ENCODE measurements at regions not wholly inside any gene's neighbourhood (a gene's known extent, or its start where the extent isn't known, plus 50 kb on each side); places are given as distances from the start of the nearest gene placed in this dataset.

DNA sequence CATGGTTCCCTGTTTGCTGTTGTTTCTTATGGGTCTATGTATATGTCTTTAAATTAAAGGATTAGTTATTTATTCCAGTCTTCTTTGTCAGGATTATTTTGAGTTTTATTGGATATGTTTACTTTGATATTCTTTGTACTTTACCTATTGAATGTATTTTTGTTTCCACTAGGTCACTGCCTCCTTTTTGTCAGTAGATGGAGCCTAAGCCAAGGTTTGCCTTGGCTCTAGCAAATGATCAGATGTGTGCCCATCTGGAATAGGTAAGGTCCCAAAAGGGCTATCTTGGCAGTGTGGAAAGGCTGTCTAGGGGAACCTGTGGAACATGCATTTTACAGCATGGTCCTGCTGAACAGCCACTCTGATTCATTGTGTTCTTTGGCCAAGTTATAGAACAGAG lies 337.3 kb upstream of the GHITM start:
- no peak overlapping the region for H3K4me3 ChIP-seq
- TF ChIP-seq, protein P1, sequence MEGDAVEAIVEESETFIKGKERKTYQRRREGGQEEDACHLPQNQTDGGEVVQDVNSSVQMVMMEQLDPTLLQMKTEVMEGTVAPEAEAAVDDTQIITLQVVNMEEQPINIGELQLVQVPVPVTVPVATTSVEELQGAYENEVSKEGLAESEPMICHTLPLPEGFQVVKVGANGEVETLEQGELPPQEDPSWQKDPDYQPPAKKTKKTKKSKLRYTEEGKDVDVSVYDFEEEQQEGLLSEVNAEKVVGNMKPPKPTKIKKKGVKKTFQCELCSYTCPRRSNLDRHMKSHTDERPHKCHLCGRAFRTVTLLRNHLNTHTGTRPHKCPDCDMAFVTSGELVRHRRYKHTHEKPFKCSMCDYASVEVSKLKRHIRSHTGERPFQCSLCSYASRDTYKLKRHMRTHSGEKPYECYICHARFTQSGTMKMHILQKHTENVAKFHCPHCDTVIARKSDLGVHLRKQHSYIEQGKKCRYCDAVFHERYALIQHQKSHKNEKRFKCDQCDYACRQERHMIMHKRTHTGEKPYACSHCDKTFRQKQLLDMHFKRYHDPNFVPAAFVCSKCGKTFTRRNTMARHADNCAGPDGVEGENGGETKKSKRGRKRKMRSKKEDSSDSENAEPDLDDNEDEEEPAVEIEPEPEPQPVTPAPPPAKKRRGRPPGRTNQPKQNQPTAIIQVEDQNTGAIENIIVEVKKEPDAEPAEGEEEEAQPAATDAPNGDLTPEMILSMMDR (IDR thresholded peaks at IDR 0.05): peak in 3 of 4 donors; percentile 31 to 53 (median 33)
- TF ChIP-seq POLR2A (IDR thresholded peaks at IDR 0.05): no peak
- no peaks in the 10 kb centered on the region for H3K27me3 ChIP-seq
- H3K9me3 ChIP-seq: no peaks in the 10 kb centered on the region
- H3K36me3 ChIP-seq: no peaks in the 10 kb centered on the region
- ATAC-seq (peak; percentile 29 to 45 (median 40)), DNase-seq (no peak)
- intact Hi-C loops (cut with DNase I): no loop called here
- no peaks in the 10 kb centered on the region for H3K4me1 ChIP-seq
- H3K27ac ChIP-seq: no peak overlapping the region

DNA sequence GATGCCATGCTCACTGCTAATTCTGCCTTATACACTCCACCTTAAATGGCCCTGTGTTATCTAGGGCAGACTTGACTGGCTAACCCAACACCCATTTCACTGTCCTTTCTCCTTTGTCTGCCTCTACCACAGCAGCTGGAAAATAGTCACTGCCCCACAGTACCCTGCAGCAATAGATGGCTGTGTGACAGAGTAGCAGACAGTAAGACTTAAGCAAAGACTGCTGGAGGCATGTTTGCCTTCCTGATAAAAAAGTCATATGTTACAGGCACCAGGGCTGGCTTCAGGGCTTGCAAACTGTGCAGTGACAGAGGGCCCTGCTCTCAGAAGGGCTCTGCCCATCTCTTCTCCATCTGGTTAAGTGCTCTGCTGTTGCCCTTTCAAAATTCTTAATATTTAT lies 332.6 kb upstream of the GHITM start:
- Histone ChIP-seq H3K4me3 (no peak overlapping the region), H3K27me3 (no peaks in the 10 kb centered on the region), H3K27ac (no peak overlapping the region), H3K36me3 (no peaks in the 10 kb centered on the region), H3K4me1 (no peaks in the 10 kb centered on the region), H3K9me3 (no peaks in the 10 kb centered on the region)
- DNase-seq: no peak
- no peak for ATAC-seq
- intact Hi-C loops (cut with DNase I): no loop called here
- no peak for TF ChIP-seq POLR2A (IDR thresholded peaks at IDR 0.05)
- TF ChIP-seq, protein P1 (IDR thresholded peaks at IDR 0.05): no peak

DNA sequence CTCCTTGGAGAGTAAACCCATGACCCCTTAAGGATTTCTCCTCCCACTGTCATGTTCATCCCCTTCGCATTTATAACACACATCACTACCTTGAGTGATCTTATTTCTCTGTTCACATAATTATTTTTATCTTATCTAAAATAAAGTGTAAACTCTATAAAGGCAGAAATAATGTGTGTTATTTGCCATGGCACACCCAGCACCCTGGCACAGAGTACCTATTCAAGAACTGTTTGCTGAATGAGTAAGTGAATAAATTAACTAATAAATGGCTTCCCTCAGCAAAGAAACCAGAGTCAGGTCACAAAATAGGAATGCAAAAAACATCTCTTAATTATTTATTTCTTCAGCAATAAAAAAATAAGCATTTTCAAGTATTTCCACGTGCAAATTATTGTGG lies 330.3 kb upstream of the GHITM start:
- ATAC-seq (no peak), DNase-seq (no peak)
- TF ChIP-seq, protein P1 (IDR thresholded peaks at IDR 0.05): no peak
- TF ChIP-seq POLR2A (IDR thresholded peaks at IDR 0.05): no peak
- no peak overlapping the region for H3K4me3 ChIP-seq
- 67% methylated on average over 2 of the region's 2 CpGs for WGBS (ENCODE audit: insufficient coverage, low coverage, low lambda C conversion rate, missing lambda C conversion rate)
- no peaks in the 10 kb centered on the region for H3K27me3 ChIP-seq
- intact Hi-C loops (cut with DNase I): no loop called here
- H3K36me3 ChIP-seq: no peaks in the 10 kb centered on the region
- no peaks in the 10 kb centered on the region for H3K9me3 ChIP-seq
- no peak overlapping the region for H3K27ac ChIP-seq
- no peaks in the 10 kb centered on the region for H3K4me1 ChIP-seq

- DNase-seq (no peak), ATAC-seq (no peak)
- intact Hi-C loops (cut with DNase I): no loop called here
Observed at GRCh38 chr10:83816942-83817341, 322.4 kb upstream of the GHITM start.

GRCh38 chr10:83817797-83818196 lies 321.5 kb upstream of the GHITM start:
- no peaks in the 10 kb centered on the region for H3K9me3 ChIP-seq
- H3K4me3 ChIP-seq: no peak overlapping the region
- H3K4me1 ChIP-seq: no peaks in the 10 kb centered on the region
- H3K27ac ChIP-seq: no peak overlapping the region
- no peaks in the 10 kb centered on the region for H3K27me3 ChIP-seq
- intact Hi-C loops (cut with DNase I): no loop called here
- no peaks in the 10 kb centered on the region for H3K36me3 ChIP-seq
- no peak for TF ChIP-seq POLR2A (IDR thresholded peaks at IDR 0.05)
- TF ChIP-seq, protein P1 (IDR thresholded peaks at IDR 0.05): no peak
- ATAC-seq (no peak), DNase-seq (no peak)
- WGBS (ENCODE audit: insufficient coverage, low coverage, low lambda C conversion rate, missing lambda C conversion rate): 45% methylated on average over 3 of the region's 3 CpGs

More at GRCh38 chr10:83816942-83817341, 322.4 kb upstream of the GHITM start:
- H3K9me3 ChIP-seq: no peaks in the 10 kb centered on the region
- no peaks in the 10 kb centered on the region for H3K27me3 ChIP-seq
- H3K4me1 ChIP-seq: no peaks in the 10 kb centered on the region
- H3K27ac ChIP-seq: no peak overlapping the region
- TF ChIP-seq, protein P1 (IDR thresholded peaks at IDR 0.05): no peak
- no peak for TF ChIP-seq POLR2A (IDR thresholded peaks at IDR 0.05)
- no peak overlapping the region for H3K4me3 ChIP-seq
- H3K36me3 ChIP-seq: no peaks in the 10 kb centered on the region
- WGBS (ENCODE audit: insufficient coverage, low coverage, low lambda C conversion rate, missing lambda C conversion rate): 21% methylated on average over 2 of the region's 2 CpGs
